ENCODE measurements at regions not wholly inside any gene's neighbourhood (a gene's known extent, or its start where the extent isn't known, plus 50 kb on each side); places are given as distances from the start of the nearest gene placed in this dataset.
"Not testable (repeated sequence)": the region's sequence is repeated elsewhere in the genome, so short reads cannot be mapped to it uniquely, and the experiment has no call there.

DNA sequence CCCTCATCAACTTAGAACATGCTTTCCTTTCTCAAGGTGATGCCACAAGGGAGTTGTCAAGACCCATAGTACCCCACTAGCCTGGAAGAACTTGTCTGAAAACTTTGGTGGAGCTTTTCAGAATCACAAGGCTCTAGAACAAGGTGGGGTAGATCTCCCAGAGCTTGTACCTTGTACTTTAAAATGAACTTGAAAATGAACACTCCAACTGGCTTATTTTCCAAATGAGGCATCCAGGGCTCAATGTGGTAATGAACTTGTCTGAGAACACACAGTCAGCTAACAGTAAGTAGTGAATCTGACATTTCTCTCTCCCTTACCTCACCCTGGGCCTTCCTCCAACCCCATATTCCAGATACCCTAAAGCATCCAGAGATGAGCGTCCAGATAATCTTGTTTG lies 81.8 kb upstream of the THBS1 start:
- no peak for DNase-seq

DNA sequence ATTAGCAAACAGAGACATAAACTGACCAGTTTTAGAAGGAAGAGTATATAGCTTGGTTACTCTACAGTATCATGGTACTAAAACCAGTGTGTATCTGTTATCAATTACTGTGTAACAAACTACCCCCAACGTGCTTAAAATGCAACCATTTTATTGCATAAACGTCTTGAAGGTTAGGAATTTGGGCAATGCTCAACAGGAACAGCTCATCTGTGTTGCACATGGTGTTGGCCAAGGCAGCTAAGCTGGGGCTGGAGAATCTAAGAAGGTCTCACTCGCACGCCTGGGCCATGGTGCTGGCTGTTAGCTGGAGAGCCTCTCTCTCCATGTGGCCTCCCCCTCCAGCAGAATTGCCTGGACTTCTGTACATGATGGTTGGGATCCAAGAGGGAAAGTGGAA lies 81.2 kb upstream of the THBS1 start:
- DNase-seq, result no peak

DNA sequence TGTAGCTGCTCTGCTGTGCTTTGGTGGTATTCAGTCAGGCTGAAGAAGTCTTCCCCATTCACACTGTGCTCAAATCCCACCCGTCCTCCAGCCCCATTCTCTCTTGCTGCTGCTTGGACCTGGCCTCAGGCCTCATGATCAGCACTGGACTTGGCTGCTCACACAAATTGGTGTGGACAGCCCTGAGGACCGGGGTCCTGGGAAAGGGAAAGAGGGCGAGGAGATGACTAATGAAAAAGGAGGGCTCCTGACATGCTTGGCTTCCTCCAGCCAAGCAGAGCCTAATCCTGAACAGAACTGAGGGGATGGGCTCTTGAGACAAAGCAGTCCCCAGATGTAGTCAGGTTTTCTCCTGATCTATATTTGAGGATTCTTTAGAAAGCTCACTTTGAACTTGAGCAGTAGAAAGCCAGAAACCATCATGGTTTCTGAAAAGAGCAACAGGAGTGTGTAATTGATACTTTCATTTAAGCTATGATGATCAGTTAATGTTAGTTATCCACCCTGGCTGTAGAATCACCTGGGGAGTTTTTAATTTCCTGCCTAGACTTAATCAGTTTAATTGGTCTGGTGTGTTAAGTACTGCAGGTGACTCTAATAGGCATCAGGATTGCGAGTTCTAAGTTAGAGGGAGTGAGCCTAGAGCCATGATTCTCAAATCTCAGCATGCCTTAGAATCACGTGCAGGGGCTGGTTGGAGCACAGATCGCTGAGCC lies 79.4 kb upstream of the THBS1 start:
- DNase-seq, result no peak

DNA sequence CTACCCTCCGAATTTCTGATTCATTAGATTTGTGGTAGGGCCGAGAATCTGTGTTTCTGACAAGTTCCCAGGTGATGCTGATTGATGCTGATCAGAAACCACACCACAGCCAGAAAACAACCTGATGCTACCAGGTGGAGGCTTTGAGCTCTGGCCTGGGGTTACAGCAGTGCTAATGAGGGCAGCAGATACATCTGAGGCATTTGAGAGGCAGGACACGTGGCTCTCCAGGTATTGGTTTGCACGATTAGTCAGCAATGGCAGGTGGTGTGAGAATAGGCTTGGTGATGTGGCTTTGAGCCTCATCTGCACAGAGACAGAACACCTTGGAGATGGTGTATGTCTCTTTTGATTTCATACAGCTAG lies 78.8 kb upstream of the THBS1 start:
- no peak for DNase-seq

DNA sequence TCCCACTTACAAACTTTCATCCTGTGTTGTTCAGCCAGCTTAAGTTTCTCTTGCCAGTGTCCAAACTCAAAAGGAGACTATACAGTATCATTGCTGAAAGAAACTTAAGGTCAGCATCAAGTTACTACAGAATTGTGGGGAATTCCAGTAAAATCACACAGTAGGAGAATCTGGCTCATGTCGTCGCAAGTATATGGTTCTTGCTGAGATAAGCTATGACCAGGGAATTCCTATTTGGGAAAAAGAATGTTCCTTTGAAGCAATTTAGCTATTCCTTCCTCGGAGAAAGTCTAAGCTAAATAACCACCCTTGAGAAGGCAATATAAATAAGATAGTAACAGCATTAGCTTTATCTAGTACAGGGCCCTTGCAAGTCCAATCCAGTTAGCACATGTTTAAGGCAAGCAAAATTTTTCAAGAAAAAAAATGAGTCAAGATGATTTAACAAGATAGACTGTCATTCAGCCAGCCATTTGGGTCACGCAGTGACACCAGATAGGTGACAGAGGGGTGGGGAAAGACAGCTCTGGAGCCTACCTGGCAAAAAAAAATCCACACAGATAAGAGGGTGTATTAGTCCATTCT lies 78.2 kb upstream of the THBS1 start:
- no peak for DNase-seq

DNA sequence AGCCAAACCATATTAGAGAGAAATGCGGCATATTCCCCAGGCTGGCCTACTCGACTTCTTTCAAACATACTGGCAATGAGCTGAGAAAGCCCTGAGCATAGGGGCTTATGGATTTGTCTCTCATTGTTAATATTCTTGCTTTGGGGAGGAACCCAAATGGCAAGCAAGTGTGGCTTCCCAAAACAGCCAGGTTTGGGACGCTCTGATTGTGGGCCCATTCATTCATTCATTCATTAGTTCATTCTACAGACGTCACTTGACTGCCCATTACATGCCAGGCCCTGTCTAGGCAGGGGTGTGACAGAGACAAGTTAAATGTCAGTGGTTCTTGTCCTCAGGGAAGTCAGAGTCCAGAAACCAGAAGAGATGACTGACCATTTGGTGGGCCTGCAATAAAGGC lies 77.4 kb upstream of the THBS1 start:
- DNase-seq, result no peak

GRCh38 chr15:39504808-39505207 lies 76.1 kb upstream of the THBS1 start:
- no peak for DNase-seq

- DNase-seq, result no peak
Observed at GRCh38 chr15:39506146-39506545, 74.7 kb upstream of the THBS1 start.

GRCh38 chr15:39508536-39508935 lies 72.3 kb upstream of the THBS1 start:
- no peak for DNase-seq

GRCh38 chr15:39510001-39510701 lies 70.7 kb upstream of the THBS1 start:
- DNase-seq, result no peak

GRCh38 chr15:39511000-39511915 lies 69.6 kb upstream of the THBS1 start:
- no peak for DNase-seq

DNA sequence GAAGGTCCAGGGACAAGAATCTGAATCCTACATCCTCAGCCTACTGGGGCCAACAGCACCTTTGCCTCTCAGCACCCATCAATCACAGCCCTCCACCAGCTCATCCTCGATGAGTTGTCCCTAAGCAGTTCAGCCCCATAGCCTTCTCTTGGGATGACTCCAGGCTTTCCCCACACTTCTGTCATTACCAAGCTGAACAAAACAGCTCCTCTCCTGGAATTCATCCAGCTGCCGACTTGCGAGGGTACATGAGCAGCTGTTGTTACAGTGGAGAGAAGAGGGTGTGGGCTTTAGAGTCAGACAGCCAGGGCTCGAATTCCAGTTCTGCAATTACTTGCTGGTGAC lies 69.0 kb upstream of the THBS1 start:
- DNase-seq, result no peak

GRCh38 chr15:39512643-39513042 lies 68.2 kb upstream of the THBS1 start:
- DNase-seq, result no peak

GRCh38 chr15:39513936-39514335 lies 66.9 kb upstream of the THBS1 start:
- no peak for DNase-seq

DNA sequence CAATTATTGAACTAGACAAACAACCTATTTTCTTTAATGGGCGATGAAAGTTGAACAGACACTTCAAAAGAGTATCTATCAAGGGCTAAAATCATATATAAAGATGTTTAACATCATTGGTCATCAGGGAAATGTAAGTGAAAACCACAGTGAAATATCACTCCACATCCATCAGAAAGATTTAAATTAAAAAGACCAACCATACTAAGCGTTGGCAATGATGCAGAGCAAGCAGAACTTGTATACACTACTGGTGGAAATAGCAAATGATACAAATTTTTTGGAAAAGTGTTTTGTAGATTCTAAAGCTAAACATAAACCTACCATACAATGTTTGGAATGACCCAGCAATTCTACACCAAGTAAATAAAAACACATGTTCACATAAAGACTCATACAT lies 65.9 kb upstream of the THBS1 start:
- DNase-seq, result no peak

- DNase-seq, result no peak
Observed at GRCh38 chr15:39515765-39516164, 65.1 kb upstream of the THBS1 start.

DNA sequence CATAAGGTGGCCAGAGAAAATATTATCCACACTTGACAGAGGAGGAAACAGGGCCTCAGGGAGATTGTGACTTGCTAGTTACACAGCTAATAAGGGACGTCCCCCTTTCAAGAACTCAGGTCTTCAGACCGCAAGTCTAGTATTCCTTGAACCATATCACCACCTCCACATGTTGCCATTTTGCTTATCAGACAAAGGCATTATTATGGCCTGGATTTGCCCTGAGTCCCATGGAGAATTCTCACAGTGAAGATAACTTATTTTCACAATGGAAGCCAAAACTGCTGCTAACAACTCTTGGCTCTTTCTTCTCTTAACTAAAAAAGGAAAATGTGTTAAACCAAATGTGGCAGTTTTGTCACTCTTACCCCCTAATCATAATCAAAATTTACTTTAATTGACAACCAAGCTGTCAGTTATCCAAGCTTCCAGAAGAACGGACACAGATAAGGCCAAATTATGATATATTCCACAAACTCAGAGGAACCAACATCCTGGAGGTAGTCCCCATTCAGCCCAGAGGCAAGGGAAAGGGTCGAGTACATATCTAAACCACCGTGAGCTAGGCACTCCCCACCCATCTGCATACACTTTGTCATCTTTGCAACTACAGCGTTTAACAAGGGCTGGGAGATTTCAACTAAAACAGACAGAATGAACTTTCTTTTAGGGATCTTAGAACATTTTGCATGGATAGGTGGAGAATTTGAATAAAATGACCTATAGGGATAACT lies 63.6 kb upstream of the THBS1 start:
- no peak for DNase-seq

DNA sequence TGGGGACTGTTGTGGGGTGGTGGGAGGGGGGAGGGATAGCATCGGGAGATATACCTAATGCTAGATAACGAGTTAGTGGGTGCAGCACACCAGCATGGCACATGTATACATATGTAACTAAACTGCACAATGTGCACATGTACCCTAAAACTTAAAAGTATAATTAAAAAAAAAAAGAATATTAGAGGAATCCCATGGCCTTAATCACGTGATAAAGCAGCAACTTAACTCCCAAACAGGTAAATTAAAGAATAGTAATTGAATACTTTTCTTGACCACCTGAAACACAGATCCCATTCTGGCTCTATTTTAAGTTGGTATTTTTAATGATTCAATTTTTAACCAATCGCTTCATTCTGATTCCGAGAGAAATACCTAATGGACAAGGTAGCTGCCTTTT lies 56.9 kb upstream of the THBS1 start:
- DNase-seq, result not testable (repeated sequence)

- no peak for DNase-seq
Observed at GRCh38 chr15:39529457-39529856, 51.4 kb upstream of the THBS1 start.

DNA sequence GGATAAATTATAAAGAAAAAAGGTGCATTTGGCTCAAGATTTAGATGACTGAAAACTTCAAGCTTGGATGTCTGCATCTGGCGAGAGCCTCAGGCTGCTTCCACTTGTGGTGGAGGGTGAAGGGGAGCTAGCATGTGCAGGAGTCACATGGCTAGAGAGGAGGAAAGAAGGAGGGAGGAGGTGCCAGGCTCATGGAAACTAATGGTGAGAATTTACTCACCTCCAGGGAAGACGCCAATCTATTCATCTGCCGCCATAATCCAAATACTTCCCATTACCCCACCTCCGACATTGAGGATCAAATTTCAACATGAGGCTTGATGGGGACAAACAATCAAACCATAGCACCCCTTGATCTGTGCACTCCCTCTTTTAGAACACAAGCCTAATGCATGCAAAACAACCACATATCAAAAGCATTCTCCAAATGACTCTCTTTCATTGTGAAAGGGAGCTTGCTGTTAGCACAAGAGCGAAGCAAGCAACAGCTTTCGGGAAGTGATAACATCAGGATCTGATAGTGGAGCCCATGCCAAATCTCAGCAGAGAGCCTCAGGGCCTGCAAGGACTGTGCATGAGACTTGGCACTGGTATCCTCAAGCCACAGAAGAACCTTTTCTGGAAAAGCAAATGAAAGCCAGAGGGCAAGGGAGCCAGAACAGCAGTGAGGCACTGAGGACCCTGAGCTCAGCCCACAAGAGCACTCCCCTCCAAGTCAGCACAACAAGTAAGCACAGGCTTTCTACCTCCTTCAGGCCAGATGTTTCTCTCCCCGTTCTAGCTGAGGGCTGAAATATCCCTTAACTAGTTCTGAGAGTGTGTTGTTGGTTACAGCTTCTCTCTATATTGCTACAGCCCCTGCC lies 50.2 kb upstream of the THBS1 start:
- no peak for DNase-seq

Measured in NCI-H510A (cell line).